SK-MEL-5 (cell line): ENCODE measurements at regions not wholly inside any gene's neighbourhood (a gene's known extent, or its start where the extent isn't known, plus 50 kb on each side); places are given as distances from the start of the nearest gene placed in this dataset.
A peak's percentile ranks its signal among the peaks of the same experiment; 100 is the strongest.
"Not testable (repeated sequence)": the region's sequence is repeated elsewhere in the genome, so short reads cannot be mapped to it uniquely, and the experiment has no call there.

ENCODE experiments used
- DNase-seq: peaks from one replicate; pipeline ENCODE4 v3.0.0-alpha.2; 2016; ENCODE audit warnings: low read depth, low spot score
- in situ Hi-C: cut with HindIII; loops from 2 replicates; pipeline ENCODE4 v1.10.0; 2016; ENCODE audit warnings: low sequenced_read_pairs, high pct_unique_total_duplicates, low pct_unique_long_range_greater_than_20kb

- in situ Hi-C loops = no loop called here
- no peak for DNase-seq
Observed at GRCh38 chr1:91122106-91122717, 100.4 kb upstream of the ZNF644 start.

- no peak for DNase-seq
Observed at GRCh38 chr1:91121366-91121765, 99.5 kb upstream of the ZNF644 start.

DNA sequence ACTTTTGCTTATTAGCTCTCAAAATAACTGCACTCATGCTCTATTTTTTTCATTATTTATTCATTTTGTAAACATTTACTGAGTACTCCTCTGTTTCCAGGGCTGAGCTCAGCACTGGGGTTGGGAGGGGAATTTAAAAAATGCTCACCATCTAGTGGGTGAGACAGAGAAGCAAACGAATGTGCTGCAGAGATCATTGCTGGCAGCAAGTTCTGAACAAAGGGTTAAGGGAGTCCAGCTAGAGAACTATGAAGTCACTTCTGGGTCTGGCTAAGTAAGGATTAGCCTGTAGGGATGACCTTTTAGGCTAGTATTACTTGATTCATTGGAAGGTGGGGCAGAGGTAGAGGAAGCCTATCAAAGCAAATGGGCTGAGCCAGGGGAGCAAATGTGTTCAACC lies 99.1 kb upstream of the ZNF644 start:
- peak; percentile 22 for DNase-seq
- in situ Hi-C loops = no loop called here

More at GRCh38 chr1:91121366-91121765, 99.5 kb upstream of the ZNF644 start:
- in situ Hi-C loops = no loop called here

- no peak for DNase-seq
- in situ Hi-C loops = no loop called here
Observed at GRCh38 chr1:91120421-91120820, 98.6 kb upstream of the ZNF644 start.

- in situ Hi-C loops = no loop called here
- no peak for DNase-seq
Observed at GRCh38 chr1:91104712-91105111, 82.9 kb upstream of the ZNF644 start.

GRCh38 chr1:91101328-91101727 lies 79.5 kb upstream of the ZNF644 start:
- in situ Hi-C loops = no loop called here
- DNase-seq = no peak

GRCh38 chr1:91099746-91100621 lies 78.1 kb upstream of the ZNF644 start:
- in situ Hi-C loops = no loop called here
- no peak for DNase-seq

DNA sequence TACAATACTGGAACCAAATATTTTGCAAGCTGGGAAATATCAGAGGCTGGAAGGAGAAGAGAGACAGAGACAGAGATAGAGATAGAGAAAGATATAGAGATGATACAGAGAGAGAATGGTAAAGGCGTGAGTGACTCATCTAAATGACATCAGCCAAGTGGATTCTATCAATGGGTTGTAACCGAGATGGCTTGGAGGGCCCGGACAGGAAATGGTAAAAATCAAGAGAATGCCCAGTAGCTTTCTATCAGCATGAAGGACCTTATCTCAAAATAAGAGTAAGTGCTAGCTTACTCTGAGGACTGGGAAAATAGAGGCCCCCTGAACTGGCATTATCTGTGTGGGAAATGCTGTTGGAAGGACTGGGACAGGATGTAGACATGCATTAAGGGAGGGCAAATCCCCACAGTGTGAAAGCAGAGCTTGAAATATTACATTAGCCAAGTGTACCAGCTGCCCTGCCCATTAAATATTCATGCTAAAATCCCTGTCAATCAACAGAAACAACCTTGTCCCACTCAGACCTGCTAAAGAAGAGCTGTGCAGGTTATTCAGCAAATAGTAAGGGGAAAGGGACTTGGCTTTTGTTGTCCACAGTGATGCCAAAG lies 76.6 kb upstream of the ZNF644 start:
- peak; percentile 25 for DNase-seq
- in situ Hi-C loops = no loop called here

DNA sequence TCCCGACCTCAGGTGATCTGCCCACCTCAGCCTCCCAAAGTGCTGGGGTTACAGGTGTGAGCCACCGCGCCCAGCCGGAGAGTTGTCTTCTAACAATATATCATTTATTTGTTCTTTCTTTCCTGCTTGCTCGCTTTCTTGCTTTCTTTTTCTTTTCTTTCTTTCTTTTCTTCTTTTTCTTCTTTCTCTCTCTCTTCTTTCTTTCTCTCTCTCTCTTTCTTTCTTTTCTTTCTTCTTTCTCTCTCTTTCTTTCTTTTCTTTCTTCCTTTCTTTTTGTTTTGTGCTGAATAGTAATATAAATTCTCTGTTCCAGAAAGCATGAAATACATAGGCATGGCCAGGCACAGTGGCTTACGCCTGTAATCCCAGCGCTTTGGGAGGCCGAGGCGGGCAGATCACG lies 73.5 kb upstream of the ZNF644 start:
- in situ Hi-C loops, DNase-seq: not testable (repeated sequence)

- DNase-seq = peak; percentile 17
- in situ Hi-C loops = no loop called here
Observed at GRCh38 chr1:91092503-91092902, 70.7 kb upstream of the ZNF644 start.

DNA sequence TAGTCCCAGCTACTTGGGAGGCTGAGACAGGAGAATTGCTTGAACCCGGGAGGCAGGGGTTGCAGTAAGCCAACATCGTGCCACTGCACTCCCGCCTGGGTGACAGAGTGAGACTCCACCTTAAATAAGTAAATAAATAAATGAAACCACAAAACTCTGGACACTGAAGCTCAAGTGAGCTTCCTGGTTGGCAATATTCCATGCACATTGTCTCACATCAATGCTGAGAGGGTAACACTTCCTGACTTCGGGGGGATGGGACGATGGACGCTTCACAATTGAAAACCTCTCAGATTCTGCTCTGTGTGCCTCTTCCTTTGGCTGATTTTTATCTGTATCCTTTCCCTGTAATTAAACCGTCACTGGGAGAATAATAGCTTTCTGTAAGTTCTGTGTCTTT lies 70.0 kb upstream of the ZNF644 start:
- DNase-seq = no peak
- in situ Hi-C loops = no loop called here

GRCh38 chr1:91080650-91081049 lies 58.8 kb upstream of the ZNF644 start:
- no peak for DNase-seq
- in situ Hi-C loops = no loop called here

DNA sequence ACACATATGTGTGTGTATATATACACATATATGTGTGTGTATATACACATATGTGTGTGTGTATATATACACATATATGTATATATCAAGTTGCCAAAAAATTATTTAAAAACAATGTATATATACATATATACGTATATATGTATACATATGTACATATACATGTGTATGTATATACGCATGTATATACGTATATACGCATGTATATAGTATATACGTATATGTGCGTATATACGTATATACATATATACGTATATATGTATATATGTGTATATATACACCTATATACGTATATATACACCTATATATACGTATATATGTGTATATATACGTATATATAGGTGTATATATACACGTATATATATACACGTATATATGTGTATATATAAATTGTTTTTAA lies 57.0 kb upstream of the ZNF644 start:
- in situ Hi-C loops = no loop called here

GRCh38 chr1:91076834-91077233 lies 55.0 kb upstream of the ZNF644 start:
- no peak for DNase-seq
- in situ Hi-C loops = no loop called here

More for the DNA sequence above, 57.0 kb upstream of the ZNF644 start:
- DNase-seq = no peak

GRCh38 chr1:91075233-91076135 lies 53.6 kb upstream of the ZNF644 start:
- no peak for DNase-seq
- in situ Hi-C loops = no loop called here

- no peak for DNase-seq
- in situ Hi-C loops = no loop called here
Observed at GRCh38 chr1:91073299-91073698, 51.5 kb upstream of the ZNF644 start.

DNA sequence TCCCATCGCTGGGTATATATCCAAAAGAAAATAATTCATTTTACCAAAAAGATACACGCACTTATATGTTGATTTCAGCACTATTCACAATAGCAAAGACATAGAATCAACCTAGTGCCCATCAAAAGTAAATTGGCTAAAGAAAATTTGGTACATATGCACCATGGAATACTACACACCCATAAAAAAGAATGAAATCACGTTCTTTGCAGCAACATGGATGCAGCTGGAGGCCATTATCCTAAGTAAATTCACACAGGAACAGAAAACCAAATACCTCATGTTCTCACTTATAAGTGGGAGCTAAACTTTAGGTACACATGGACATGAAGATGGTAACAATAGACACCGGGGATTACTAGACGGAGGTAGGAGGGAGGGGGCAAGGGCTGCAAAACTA lies 50.0 kb upstream of the ZNF644 start:
- no peak for DNase-seq
- in situ Hi-C loops = no loop called here
